HG03354 (cell line): ENCODE measurements at regions not wholly inside any gene's neighbourhood (a gene's known extent, or its start where the extent isn't known, plus 50 kb on each side); places are given as distances from the start of the nearest gene placed in this dataset.

Source experiments
- ATAC-seq: cut with Tn5 transposase; IDR thresholded peaks from one replicate; pipeline ENCODE4 v1.9.1; 2021; ENCODE audit warnings: mild to moderate bottlenecking; ENCODE audit not compliant: unreplicated experiment, poor library complexity, severe bottlenecking

DNA sequence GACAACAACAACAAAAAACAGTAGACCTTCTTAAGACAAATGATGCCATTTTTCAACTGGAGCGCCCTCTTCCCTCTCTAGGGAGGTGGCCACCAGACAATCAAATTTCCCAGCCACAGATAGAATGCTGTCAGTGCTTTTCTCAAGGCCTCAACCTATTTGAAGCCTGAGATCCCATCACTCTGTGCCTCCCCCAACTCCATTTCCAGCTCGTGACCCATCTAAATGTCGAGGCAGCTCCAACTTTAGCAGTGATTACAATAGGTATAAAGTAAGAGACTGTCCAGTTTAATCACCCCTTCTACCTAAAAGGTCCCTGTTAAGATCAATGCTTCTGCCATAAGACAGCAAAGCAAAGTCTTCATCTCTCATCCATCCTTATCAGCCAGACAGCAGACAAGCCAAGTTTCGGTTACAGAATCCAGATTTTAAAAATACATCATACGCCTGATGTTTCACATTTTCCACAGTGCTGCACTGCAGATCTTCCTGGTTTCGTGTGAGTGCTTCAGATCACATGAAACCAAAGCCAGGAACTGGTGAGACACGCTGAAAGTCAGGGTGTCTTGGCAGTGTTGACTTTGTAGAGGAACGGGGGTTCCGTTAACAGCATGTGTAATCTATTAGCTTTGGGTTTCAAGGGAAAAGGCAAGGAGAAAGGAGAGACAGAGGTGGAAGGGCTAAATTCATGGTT lies 447.8 kb downstream of the ENC1 start:
- ATAC-seq, result no peak

DNA sequence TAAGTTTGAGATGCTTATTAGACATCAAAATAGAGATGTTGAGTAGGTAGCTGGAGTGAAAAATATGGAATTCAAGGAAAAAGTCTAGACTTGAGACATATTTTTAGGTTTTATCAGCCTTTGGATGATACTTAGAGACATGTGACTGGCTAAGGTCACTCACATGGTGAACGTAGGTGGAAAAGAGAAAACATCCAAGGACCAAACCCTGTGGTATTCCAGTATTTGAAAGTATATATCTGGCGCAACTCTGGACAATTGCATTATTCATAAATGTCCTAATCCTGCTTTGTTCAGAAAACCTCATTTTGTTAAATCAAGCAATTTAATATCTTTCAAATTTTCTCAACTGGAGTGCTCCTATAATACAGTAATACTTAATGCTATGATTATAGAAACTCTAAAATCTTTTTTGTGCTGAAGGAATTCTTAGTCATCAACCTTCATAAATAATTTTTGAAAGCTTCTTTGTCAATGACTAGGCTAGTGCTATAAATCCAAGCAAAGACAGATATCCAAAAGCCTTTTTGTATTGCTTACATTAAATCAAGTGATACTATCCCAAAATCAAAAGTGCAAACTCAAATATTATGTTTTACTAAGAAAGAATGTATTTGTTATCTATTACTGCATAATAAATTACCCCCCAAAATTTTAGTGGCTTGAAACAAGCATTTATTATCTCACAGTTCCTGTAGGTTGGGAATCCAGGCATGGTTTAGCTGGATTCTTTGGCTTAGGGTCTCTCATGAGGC lies 452.0 kb downstream of the ENC1 start:
- no peak for ATAC-seq

DNA sequence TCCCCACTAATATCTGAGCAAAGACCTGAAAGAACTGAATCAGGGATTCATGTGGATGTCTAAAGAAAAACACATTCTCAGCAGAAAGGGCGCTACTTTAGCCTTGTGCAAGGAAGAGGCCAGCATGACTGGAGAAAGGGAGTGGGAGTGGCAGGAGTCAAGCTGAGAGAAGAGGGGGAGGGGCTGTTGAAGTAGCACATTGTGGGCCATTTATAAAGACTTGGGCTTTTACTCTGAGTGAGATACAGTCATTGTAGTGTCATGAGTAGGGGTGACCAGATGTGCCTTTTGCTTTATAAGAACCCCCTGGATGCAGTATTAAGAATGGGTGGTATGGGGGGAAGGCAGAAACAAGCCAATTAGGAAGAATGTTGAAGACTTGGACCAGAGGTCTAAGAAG lies 452.8 kb downstream of the ENC1 start:
- ATAC-seq, result no peak

DNA sequence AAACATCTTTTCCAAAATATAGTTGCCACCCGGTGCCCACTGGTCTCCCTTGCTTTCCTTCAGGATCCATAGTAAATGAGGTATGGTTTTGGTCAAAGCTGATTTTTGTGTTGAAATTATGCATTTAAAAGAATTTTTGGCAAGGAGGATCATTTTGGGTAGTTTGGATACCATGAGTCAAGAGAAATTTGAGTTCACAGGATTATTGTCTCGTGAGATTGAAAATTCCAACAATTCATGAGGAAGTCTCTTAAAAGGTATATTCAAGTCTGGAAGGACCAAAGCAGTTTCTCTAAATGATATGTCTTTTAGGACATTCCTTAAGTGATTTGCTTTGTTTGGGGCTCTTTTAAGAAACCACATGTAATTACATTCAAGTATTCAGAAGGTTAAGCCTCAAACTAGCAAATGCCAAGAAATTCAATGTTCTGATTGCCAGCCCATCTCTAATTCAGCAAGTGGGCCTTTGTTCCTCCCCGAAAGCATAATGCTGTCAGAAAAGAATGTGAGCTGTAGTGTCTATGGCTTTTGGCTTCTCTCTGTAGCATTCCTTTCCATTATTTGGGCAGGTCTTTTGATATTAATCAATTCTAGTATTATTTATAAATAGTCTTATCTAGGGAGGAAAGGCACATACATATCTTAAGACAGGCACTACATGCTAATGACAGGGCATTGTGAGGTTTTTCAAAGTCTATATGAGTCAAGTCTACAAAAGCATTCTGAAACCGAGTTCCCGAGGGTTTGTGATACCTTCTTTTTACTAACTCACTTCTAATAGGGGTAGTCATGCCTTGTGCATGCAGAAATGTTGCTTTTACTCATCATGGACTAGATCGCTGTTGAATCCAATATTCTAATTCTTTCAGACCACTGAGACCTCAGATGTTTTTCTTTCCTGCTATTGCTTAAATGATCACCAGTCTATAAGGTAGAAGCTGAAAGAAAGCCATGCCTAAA lies 453.9 kb downstream of the ENC1 start:
- ATAC-seq, result no peak

GRCh38 chr5:74185599-74185998 lies 454.9 kb downstream of the ENC1 start:
- ATAC-seq, result no peak

- ATAC-seq, result no peak
These were observed 455.9 kb downstream of the ENC1 start for GRCh38 chr5:74184649-74185048.

GRCh38 chr5:74183041-74183440 lies 457.5 kb downstream of the ENC1 start:
- no peak for ATAC-seq

GRCh38 chr5:74182603-74183002 lies 457.9 kb downstream of the ENC1 start:
- no peak for ATAC-seq

DNA sequence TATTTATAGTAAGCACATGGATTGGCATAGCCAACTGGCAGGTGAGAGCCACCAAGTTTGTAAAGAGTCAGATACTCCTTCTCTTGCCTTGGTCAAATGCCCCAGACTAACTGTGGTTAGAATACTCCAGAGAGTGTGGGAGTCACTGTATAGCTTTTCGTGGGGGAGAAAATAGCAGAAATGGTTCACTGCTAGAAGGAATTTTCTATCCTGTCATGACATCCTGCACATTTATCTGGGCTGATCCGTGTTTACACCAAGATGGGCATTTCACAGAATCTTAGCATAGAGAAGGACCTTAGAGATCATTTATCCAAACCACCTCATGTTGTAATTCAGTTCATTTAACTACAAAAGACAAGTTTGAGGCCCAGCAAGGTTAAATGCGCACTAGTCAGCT lies 460.8 kb downstream of the ENC1 start:
- ATAC-seq, result no peak

DNA sequence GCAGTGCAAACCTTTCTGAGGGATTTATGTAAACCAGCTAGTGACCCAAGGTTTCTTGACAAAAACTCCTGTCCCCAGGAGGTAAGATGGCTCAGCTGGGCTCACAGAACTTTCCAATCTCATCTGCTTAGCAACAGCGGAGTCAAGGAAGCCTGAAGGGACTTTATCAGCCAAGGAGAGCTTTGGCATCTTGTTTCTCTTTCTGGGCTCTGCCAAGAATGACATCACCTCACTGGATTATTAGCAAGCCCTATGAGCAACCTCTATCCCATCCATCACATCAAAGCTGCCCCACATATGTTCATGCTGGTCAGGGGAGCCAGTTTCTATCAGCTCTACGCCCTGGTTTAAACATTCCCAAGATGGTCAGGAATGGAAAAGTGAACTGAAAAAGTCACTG lies 461.3 kb downstream of the ENC1 start:
- no peak for ATAC-seq

DNA sequence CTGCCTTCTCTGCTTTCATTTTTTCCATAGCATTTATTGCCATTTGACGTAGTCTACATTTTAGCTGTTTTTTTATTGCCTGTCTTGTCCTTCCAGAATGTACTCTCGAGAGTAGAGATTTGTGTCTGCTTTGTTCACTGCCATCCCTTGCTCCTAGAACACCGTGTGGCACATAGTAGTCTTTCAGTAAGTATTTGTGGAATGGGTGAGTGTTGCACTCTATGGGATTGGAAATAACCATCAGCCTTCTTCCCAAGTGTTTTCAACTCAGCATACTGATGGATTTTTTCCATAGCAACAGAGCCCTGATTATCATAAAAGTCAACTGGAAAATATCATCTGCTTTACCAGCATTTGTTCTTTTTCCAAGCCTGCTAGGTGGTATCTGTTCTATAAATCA lies 462.6 kb downstream of the ENC1 start:
- no peak for ATAC-seq

GRCh38 chr5:74174366-74174765 lies 466.2 kb downstream of the ENC1 start:
- no peak for ATAC-seq

GRCh38 chr5:74173665-74174064 lies 466.9 kb downstream of the ENC1 start:
- no peak for ATAC-seq

DNA sequence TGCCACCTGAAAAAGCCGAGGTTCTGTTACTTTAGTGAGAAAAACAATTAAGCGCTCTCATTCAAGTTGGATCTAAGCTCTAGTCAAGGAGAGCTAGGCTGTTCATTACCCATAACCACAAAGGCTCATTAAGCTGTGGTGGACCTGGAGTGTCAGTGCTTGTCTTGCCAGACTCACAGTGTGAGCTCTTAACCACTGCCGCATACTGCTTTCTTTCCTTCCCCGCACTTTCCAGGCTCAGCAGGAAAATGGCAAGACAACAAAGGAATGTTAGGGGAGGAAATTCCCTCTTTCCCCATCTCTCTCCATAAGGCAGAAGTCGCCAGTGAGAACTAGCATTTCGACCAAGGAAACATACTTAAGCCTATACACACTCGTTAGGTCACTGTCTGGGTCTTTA lies 467.3 kb downstream of the ENC1 start:
- ATAC-seq, result no peak

- no peak for ATAC-seq
These were observed 470.8 kb downstream of the ENC1 start for GRCh38 chr5:74169701-74170100.

GRCh38 chr5:74167930-74168315 lies 472.6 kb downstream of the ENC1 start:
- no peak for ATAC-seq

DNA sequence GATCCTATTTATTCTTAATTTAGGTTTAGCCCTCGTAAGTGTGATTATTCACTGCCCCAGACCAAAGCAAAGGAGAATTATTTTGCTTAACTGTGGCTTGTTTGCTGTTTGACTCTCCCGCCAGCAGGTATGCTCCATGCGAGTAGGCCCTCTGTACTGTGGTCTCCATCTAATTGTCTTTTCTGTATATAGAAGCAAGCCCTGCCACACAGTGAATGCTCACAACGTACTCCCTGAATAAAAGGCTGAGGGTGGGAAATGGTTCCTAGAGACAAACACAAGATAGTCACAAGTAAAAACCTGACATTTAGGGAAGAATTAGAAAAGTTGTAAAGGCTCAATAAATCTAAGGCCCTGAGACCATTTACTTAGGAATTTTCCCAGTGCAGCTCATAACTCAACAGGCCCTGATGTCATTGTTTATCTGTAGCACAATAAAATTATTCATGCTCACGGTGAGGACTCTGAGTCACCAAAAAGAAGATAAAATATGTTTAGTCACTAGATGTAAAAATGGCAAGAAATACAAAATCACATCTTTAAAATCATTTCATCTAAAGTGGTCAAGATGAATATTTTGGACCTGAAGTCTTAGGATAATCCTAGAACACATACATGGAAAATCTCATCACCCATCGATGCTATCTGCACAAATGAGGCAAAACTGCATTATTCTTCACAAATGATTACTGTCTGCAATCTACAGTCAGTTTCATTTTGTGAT lies 473.2 kb downstream of the ENC1 start:
- no peak for ATAC-seq

- no peak for ATAC-seq
These were observed 474.5 kb downstream of the ENC1 start for GRCh38 chr5:74166064-74166463.

- no peak for ATAC-seq
These were observed 475.7 kb downstream of the ENC1 start for GRCh38 chr5:74164725-74165235.

DNA sequence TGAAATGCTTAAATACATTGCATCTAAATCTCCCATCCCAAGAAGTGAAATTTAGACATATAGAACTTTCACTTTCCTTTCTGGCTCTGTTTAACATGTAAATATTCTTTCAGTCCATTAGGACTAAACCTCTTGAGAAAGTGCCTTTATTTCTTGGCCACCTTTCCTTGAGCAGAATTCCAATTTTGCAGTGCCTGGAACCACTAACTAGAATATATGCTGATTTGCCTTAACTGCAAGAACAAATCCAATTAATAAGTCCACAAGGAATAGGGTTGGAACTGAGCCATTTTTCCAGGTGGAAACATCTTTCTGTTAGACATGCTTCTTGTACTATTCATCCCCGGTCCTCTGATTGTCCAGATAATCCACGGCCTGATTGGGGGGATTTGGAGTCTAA lies 478.0 kb downstream of the ENC1 start:
- ATAC-seq, result no peak
